Posterior vena cava (tissue), 2 donors: ENCODE measurements at regions not wholly inside any gene's neighbourhood (a gene's known extent, or its start where the extent isn't known, plus 50 kb on each side); places are given as distances from the start of the nearest gene placed in this dataset.
"Not testable (repeated sequence)": the region's sequence is repeated elsewhere in the genome, so short reads cannot be mapped to it uniquely, and the experiment has no call there.

Source experiments
- DNase-seq: peaks from one replicate; pipeline ENCODE4 v3.0.0-alpha.2; 2020; ENCODE audit warnings: low spot score
- intact Hi-C, 2 donors: fragments of 100-400 bp; cut with DNase I; formaldehyde crosslinking; loops; one replicate each; pipeline versions ENCODE4 v1.14.1 to v1.14.2; 2022 to 2023
- donor health status: DM: yes; HTN: yes; CAD: no.
- donor health status: DM: yes; HTN: yes; CAD: no.

DNA sequence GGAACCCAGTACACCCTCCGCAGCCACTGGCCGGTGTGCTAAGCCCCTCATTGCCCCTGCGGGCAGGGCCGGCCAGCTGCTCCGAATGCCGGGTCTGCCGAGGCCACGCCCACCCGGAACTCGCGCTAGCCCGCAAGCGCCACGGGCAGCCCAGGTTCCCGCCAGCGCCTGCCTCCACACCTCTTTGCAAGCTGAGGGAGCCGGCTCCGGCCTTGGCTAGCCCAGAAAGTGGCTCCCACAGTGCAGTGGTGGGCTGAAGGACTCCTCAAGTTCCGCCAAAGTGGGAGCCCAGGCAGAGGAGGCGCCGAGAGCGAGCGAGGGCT is 81.4 kb upstream of the BCHE start:
- intact Hi-C loops, result no loop called here
- DNase-seq, result peak; percentile 67

DNA sequence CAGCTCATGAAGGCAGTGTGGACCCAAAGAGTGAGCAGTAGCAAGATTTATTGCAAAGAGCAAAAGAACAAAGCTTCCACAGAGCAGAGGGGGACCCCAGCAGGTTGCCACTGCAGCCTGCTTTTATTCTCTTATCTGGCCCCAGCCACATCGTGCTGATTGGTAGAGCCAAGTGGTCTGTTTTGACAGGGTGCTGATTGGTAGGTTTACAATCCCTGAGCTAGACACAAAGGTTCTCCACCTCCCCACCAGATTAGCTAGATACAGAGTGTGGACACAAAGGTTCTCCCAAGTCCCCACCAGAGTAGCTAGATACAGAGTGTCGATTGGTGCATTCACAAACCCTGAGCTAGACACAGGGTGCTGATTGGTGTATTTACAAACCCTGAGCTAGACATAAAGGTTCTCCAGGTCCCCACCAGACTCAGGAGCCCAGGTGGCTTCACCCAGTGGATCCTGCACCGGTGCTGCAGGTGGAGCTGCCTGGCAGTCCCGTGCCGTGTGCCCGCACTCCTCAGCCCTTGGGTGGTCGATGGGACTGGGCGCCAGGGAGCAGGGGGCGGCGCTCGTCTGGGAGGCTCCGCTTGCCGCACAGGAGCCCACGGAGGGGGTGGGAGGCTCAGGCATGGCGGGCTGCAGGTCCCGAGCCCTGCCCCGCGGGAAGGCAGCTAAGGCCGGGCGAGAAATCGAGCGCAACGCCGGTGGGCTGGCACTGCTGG is 80.9 kb upstream of the BCHE start:
- peak; percentile 34 for DNase-seq
- intact Hi-C loops, result not testable (repeated sequence)

DNA sequence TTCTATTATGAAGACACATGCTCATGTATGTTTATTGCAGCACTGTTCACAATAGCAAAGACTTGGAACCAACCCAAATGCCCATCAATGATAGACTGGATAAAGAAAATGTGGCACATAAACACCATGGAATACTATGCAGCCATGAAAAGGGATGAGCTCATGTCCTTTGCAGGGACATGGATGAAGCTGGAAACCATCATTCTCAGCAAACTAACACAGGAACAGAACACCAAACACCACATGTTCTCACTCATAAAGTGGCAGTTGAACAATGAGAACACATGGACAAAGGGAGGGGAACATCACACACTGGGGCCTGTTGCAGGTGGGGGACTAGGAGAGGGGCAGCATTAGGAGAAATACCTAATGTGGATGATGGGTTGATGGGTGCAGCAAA is 77.9 kb upstream of the BCHE start:
- DNase-seq, intact Hi-C loops: not testable (repeated sequence)

DNA sequence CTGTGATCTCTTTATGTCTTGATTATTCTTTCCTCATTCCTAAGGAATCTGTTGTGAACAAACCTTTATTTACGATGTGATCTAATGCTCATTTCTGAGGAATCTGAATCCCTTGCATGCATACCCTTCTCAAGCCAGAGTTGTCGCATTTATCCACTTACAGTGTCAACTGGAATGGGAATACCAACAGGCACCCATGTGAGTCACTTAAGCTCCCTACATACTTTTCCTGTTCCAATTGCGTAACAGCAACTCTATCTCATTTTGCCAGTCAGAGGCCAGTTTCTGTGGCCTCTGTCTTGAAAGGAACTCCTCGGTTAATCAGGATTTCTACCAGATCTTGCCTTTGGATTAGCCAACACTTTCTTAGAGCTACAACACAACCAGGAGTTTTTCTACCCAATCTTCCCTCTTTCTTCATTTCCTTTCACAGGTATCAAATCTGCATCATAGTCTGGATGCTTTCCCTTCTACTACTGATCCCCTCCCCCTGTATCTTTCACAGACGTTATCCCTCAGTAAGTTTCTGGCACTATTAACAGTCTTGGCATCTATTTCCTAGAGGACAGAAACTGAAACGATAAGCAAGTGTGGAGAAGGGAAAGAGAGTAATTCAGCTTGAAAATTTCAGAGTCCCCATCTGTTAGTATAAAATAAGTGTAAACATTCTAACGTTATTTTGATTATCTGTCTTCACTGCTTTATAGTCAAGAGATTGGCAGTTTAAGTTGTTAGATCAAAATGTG is 66.8 kb upstream of the BCHE start:
- DNase-seq, result no peak
- intact Hi-C loops, result no loop called here

DNA sequence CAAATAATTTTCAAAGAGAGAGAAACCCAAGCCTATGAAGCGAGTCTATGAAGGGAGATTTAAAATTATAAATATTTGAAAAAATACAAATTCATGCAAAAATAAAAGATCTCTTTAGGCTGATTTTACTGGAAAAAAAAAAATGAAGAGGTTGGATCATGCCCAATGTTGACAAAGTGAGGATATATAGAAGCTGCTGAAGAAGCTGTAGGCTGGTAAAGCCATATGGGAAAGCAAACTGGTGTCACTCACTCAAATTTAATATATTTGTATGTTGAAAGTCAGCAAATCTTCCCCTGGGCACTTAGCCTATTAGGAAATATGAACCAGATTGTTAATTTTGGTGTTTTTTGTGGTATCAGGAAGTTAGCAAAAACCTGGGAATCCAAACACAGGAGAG is 61.8 kb upstream of the BCHE start:
- DNase-seq, result no peak
- intact Hi-C loops, result no loop called here

DNA sequence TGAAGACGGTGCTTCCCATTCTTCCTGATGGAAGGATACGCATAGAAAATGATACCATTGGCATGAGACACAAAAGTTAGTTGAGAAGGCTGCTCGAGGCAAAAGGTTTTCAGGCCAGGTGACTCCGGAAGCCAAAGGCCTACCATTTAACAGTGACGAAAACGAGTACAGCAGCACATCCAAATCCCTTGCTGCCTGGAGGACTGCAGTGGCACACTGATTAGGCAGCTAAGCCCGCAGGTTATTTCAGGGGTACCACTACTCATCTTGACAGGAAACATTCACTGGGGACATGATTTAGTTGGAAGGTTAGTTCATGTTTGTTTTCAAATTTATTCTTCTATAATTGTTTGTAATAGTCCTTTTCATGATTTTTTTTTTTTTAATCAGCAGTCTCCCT is 59.9 kb upstream of the BCHE start:
- intact Hi-C loops, result no loop called here
- DNase-seq, result no peak

DNA sequence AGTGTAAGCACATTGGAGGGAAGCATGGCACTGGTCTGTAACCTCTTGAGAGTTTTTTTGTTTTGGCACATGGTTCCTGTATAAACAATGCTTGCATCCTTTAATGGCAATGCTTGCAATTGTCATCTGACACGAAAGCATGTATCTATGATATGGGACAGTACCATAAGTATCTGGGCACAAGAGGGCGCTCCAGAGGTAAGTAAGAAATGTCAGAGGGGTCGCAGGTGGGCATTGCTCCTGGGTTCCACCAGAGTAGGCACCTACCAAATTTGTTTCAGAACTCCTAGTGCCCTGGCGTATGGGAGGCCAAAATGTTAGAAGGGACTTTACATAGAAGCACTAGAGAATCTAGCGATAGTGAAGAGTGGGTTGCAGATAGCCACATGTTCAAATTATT is 58.7 kb upstream of the BCHE start:
- intact Hi-C loops, result no loop called here
- no peak for DNase-seq

DNA sequence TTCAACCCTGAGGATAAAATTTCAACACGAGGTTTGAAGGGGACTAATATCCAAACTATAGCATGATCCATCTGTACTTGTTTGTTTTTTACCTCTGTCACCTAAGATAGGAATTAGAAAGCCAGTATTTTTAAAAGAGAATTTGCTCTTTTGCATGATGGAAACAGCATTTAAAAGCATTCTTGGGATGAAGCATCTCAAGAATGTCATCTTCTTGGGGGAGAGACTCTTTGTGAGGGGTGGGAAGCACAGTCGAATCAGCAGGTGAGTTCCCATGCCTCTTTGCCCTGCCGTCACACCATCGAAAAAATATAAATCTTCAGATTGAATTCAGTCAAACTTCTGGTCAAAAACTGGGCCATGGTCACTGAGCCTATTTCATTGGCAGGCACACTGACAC is 55.3 kb upstream of the BCHE start:
- DNase-seq, result no peak
- intact Hi-C loops, result no loop called here
